Glutamatergic neuron (in vitro differentiated cells): ENCODE measurements at regions not wholly inside any gene's neighbourhood (a gene's known extent, or its start where the extent isn't known, plus 50 kb on each side); places are given as distances from the start of the nearest gene placed in this dataset.

Experiments
- DNase-seq: peaks from one replicate; pipeline ENCODE4 v3.0.0; 2022
- H3K27ac Mint-ChIP-seq: one replicate; pipeline ENCODE4 v1.8.0; 2020; ENCODE audit warnings: mild to moderate bottlenecking, mixed read lengths, inconsistent platforms; ENCODE audit not compliant: unreplicated experiment
- H3K27me3 Mint-ChIP-seq: one replicate; pipeline ENCODE4 v1.8.0; 2020; ENCODE audit warnings: mild to moderate bottlenecking, moderate library complexity, mixed read lengths, inconsistent platforms; ENCODE audit not compliant: unreplicated experiment
- H3K36me3 Mint-ChIP-seq: one replicate; pipeline ENCODE4 v1.8.0; 2020; ENCODE audit warnings: mild to moderate bottlenecking, mixed read lengths, inconsistent platforms; ENCODE audit not compliant: unreplicated experiment
- H3K4me1 Mint-ChIP-seq: one replicate; pipeline ENCODE4 v1.8.0; 2020; ENCODE audit warnings: mild to moderate bottlenecking, low read depth, mixed read lengths, inconsistent platforms; ENCODE audit not compliant: unreplicated experiment
- H3K4me3 Mint-ChIP-seq: one replicate; pipeline ENCODE4 v1.8.0; 2020; ENCODE audit warnings: mild to moderate bottlenecking, mixed read lengths, inconsistent platforms; ENCODE audit not compliant: unreplicated experiment
- H3K9me3 Mint-ChIP-seq: one replicate; pipeline ENCODE4 v1.8.0; 2020; ENCODE audit warnings: mild to moderate bottlenecking, moderate library complexity, mixed read lengths, inconsistent platforms; ENCODE audit not compliant: unreplicated experiment
- TF ChIP-seq, protein P1 (sequence below): fragments of 200-600 bp; sonication (generic); IDR thresholded peaks from one replicate; pipeline ENCODE4 v1.5.0; 2021; ENCODE audit not compliant: partially characterized antibody, unreplicated experiment

DNA sequence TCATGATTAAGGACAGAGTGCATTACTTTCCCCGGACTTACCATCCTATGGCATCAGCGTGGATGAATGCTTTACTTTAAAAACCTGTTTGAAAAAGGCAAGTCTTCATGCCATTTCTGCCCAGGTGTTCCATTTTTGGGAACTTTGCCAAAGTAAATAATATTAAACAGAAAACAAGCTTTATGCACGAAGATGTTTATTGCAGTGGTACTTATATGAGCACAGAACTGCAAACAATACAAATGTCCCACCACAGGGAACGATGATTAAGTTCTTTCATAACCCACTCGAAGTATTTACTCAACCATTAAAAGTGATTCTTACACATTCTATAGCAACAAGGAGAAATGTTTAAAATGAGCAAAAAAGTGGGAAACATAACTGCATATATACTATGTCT, 109.7 kb upstream of the GDF10 start:
- Mint-ChIP-seq H3K9me3 (peaks cover 1% of the 10 kb centered on the region), H3K27me3 (peaks cover 10% of the 10 kb centered on the region), H3K36me3 (no peaks in the 10 kb centered on the region), H3K27ac (no peak overlapping the region), H3K4me1 (no peaks in the 10 kb centered on the region), H3K4me3 (no peak overlapping the region)
- TF ChIP-seq, protein P1, sequence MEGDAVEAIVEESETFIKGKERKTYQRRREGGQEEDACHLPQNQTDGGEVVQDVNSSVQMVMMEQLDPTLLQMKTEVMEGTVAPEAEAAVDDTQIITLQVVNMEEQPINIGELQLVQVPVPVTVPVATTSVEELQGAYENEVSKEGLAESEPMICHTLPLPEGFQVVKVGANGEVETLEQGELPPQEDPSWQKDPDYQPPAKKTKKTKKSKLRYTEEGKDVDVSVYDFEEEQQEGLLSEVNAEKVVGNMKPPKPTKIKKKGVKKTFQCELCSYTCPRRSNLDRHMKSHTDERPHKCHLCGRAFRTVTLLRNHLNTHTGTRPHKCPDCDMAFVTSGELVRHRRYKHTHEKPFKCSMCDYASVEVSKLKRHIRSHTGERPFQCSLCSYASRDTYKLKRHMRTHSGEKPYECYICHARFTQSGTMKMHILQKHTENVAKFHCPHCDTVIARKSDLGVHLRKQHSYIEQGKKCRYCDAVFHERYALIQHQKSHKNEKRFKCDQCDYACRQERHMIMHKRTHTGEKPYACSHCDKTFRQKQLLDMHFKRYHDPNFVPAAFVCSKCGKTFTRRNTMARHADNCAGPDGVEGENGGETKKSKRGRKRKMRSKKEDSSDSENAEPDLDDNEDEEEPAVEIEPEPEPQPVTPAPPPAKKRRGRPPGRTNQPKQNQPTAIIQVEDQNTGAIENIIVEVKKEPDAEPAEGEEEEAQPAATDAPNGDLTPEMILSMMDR, result no peak
- no peak for DNase-seq

DNA sequence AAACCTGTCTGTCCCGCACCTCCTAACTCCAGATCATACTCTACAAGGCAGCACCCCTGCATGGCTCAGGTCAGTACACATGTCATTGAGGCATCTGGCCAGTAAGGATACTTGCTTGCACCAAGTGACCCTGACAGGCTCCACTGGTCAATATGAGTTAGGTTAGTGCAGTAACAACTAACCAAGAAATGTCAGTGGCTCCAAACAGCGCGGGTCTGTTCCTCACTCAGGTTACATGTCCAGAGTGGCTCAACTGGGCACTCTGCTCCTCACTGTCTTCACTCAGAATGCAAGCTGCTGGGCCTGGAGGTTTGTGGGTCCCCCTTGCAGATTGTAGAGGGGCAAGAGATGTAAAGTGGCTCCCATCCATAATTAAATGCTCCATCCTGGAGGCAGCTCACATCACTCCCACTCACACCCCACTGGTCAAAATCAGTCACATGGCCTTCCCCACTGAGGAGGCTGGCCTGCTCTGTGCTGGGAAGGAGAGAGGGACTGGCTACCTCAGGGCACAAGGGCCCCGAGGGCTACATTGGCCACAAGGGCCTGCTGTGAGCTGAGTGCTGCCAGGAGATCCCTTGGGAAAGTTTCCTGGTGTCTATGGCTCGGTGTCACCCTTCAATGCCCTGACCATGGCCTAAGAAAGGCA, 109.1 kb upstream of the GDF10 start:
- no peak for DNase-seq
- Mint-ChIP-seq H3K27me3 (peaks cover 10% of the 10 kb centered on the region), H3K36me3 (no peaks in the 10 kb centered on the region), H3K9me3 (peaks cover 1% of the 10 kb centered on the region), H3K4me3 (no peak overlapping the region), H3K4me1 (no peaks in the 10 kb centered on the region), H3K27ac (no peak overlapping the region)
- TF ChIP-seq, protein P1, result no peak

DNA sequence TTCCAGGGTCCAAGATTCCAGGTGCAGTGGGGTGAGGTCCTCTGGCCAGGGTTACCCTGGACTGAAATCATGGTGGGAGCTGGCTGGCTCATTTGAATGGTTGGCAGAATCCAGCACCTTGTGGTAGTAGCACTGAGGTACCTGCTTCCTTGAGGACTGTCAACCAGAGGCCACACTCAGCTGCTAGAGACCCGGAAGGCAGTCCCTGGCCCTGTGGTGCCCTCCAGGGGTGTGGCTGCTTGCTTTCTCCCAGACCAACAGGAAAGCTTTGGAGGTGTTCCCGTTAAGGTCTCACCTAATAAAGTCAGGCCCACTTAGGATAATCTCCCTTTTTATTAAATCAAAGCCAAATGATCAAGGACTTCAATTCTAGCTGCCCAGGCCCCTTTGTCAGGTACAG, 107.7 kb upstream of the GDF10 start:
- DNase-seq, result no peak
- Mint-ChIP-seq H3K4me3 (no peak overlapping the region), H3K36me3 (no peaks in the 10 kb centered on the region), H3K27me3 (peaks cover 10% of the 10 kb centered on the region), H3K27ac (no peak overlapping the region), H3K4me1 (no peaks in the 10 kb centered on the region), H3K9me3 (peaks cover 1% of the 10 kb centered on the region)
- TF ChIP-seq, protein P1, result no peak

DNA sequence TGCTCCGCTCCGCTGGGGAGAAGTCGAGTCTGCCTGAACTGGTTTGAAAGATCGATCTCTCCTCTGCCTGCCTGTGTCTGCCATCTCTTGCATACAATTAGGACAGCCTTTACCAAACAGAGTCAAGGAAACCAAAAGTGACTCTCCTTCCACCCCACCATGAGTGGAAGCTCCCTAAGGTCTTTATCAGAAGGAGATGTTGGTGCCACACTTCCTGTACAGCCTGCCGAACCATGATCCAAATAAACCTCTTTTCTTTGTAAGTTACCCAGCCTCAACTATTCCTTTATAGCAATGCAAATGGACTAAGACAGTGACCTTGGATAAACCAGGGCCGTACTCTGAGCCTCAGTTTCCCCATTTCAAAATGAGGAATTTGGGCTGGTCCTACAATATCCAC, 106.3 kb upstream of the GDF10 start:
- no peak overlapping the region for H3K27ac Mint-ChIP-seq
- peaks cover 5% of the 10 kb centered on the region for H3K27me3 Mint-ChIP-seq
- peaks cover 1% of the 10 kb centered on the region for H3K9me3 Mint-ChIP-seq
- TF ChIP-seq, protein P1, result no peak
- no peaks in the 10 kb centered on the region for H3K4me1 Mint-ChIP-seq
- no peaks in the 10 kb centered on the region for H3K36me3 Mint-ChIP-seq
- no peak overlapping the region for H3K4me3 Mint-ChIP-seq
- no peak for DNase-seq

DNA sequence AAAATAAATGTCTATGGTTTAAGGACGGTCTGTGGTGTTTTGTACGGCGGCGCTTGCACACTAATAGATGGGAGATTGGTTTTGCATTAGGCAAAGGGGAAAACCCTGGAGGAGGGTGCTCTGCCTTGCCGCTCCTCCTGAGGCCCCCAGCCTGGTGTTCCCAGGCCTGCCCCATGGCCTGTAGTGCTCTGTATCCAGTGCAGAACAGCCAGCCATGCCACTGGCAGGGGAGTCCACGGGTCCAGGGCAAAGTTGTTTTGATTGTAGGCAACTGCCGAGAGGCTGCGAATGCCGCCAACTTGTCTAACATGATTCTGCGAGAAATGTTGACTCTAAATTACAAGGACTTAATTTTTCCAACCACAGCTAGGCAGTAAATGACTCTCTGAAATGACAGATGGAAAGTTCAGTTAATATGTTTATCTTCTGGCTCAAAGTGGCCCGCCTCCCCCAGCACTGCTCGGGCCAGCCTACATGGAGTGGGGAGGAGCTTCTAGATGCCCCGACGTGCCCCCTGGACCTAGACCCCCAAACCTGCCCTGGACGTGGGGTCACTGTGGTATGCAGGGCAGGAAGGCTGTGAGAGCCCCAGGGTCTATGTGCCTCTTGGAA, 104.6 kb upstream of the GDF10 start:
- Mint-ChIP-seq H3K27me3 (peaks cover 3% of the 10 kb centered on the region), H3K36me3 (no peaks in the 10 kb centered on the region), H3K27ac (no peak overlapping the region), H3K4me1 (no peaks in the 10 kb centered on the region), H3K4me3 (no peak overlapping the region), H3K9me3 (peaks cover 1% of the 10 kb centered on the region)
- TF ChIP-seq, protein P1, result no peak
- no peak for DNase-seq
